ENCODE measurements at regions not wholly inside any gene's neighbourhood (a gene's known extent, or its start where the extent isn't known, plus 50 kb on each side); places are given as distances from the start of the nearest gene placed in this dataset.

GRCh38 chr14:97354119-97354722, 557.0 kb downstream of the VRK1 start:
- no peak overlapping the region for H3K4me3 ChIP-seq
- H3K27ac ChIP-seq = no peak overlapping the region

GRCh38 chr14:97359341-97359740, 562.2 kb downstream of the VRK1 start:
- Histone ChIP-seq H3K27ac (no peak overlapping the region), H3K4me3 (no peak overlapping the region)

- Histone ChIP-seq H3K27ac (no peak overlapping the region), H3K4me3 (no peak overlapping the region)
Measured at GRCh38 chr14:97361181-97361580, 564.0 kb downstream of the VRK1 start.

GRCh38 chr14:97361958-97362357, 564.8 kb downstream of the VRK1 start:
- H3K4me3 ChIP-seq = no peak overlapping the region

GRCh38 chr14:97366400-97366799, 569.2 kb downstream of the VRK1 start:
- Histone ChIP-seq H3K27ac (no peak overlapping the region), H3K4me3 (no peak overlapping the region)

More at GRCh38 chr14:97361958-97362357, 564.8 kb downstream of the VRK1 start:
- H3K27ac ChIP-seq = no peak overlapping the region

GRCh38 chr14:97367278-97367677, 570.1 kb downstream of the VRK1 start:
- Histone ChIP-seq H3K4me3 (no peak overlapping the region), H3K27ac (no peak overlapping the region)

- Histone ChIP-seq H3K4me3 (no peak overlapping the region), H3K27ac (no peak overlapping the region)
Measured at GRCh38 chr14:97368049-97368448, 570.9 kb downstream of the VRK1 start.

- no peak overlapping the region for H3K4me3 ChIP-seq
- H3K27ac ChIP-seq = no peak overlapping the region
Measured at GRCh38 chr14:97368900-97369564, 571.9 kb downstream of the VRK1 start.

- H3K27ac ChIP-seq = no peak overlapping the region
Measured at GRCh38 chr14:97369901-97370300, 572.7 kb downstream of the VRK1 start.

GRCh38 chr14:97376310-97376709, 579.1 kb downstream of the VRK1 start:
- H3K27ac ChIP-seq = no peak overlapping the region

More at GRCh38 chr14:97369901-97370300, 572.7 kb downstream of the VRK1 start:
- no peak overlapping the region for H3K4me3 ChIP-seq

GRCh38 chr14:97377550-97377949, 580.4 kb downstream of the VRK1 start:
- Histone ChIP-seq H3K27ac (no peak overlapping the region), H3K4me3 (no peak overlapping the region)

More at GRCh38 chr14:97376310-97376709, 579.1 kb downstream of the VRK1 start:
- H3K4me3 ChIP-seq = no peak overlapping the region

- Histone ChIP-seq H3K27ac (peak overlapping the region in 4 of 21 experiments; percentile 5 to 55 (median 32)), H3K4me3 (no peak overlapping the region)
Measured at GRCh38 chr14:97379091-97379531, 581.9 kb downstream of the VRK1 start.

- Histone ChIP-seq H3K4me3 (no peak overlapping the region), H3K27ac (peak overlapping the region in 2 of 21 experiments; percentile 16 to 55)
Measured at GRCh38 chr14:97380539-97380941, 583.4 kb downstream of the VRK1 start.

- H3K4me3 ChIP-seq = no peak overlapping the region
- peak overlapping the region in 1 of 21 experiments; percentile 16 for H3K27ac ChIP-seq
Measured at GRCh38 chr14:97381309-97381708, 584.1 kb downstream of the VRK1 start.

- no peak overlapping the region for H3K4me3 ChIP-seq
Measured at GRCh38 chr14:97382616-97383226, 585.5 kb downstream of the VRK1 start.

GRCh38 chr14:97385727-97386126, 588.5 kb downstream of the VRK1 start:
- Histone ChIP-seq H3K4me3 (no peak overlapping the region), H3K27ac (no peak overlapping the region)

More at GRCh38 chr14:97382616-97383226, 585.5 kb downstream of the VRK1 start:
- no peak overlapping the region for H3K27ac ChIP-seq

- H3K4me3 ChIP-seq = no peak overlapping the region
- H3K27ac ChIP-seq = no peak overlapping the region
Measured at GRCh38 chr14:97387252-97387874, 590.2 kb downstream of the VRK1 start.

- H3K27ac ChIP-seq = no peak overlapping the region
- H3K4me3 ChIP-seq = no peak overlapping the region
Measured at GRCh38 chr14:97388408-97388807, 591.2 kb downstream of the VRK1 start.

GRCh38 chr14:97390096-97390724, 593.0 kb downstream of the VRK1 start:
- Histone ChIP-seq H3K4me3 (no peak overlapping the region), H3K27ac (no peak overlapping the region)

GRCh38 chr14:97393244-97393643, 596.1 kb downstream of the VRK1 start:
- no peak overlapping the region for H3K4me3 ChIP-seq
- H3K27ac ChIP-seq = peak overlapping the region in 1 of 21 experiments; percentile 17

All from skin epidermis (tissue), 12 donors.